ENCODE measurements at regions not wholly inside any gene's neighbourhood (a gene's known extent, or its start where the extent isn't known, plus 50 kb on each side); places are given as distances from the start of the nearest gene placed in this dataset.

GRCh38 chr14:106613256-106613655 is 1086.9 kb downstream of the TMEM121 start:
- TF ChIP-seq EZH2 (IDR thresholded peaks at IDR 0.05; ENCODE audit: insufficient read depth, poor library complexity, severe bottlenecking) (no peak), EZH2phosphoT487 (IDR thresholded peaks at IDR 0.05; ENCODE audit: insufficient read depth, low read depth) (no peak)
